Naive thymus-derived CD4-positive, alpha-beta T cell (primary cell): ENCODE measurements at regions not wholly inside any gene's neighbourhood (a gene's known extent, or its start where the extent isn't known, plus 50 kb on each side); places are given as distances from the start of the nearest gene placed in this dataset.

Source experiments
- ATAC-seq: fragments of 150-1000 bp; cut with Tn5 transposase; 2 replicates; pipeline ENCODE4 v1.10.0; 2021; ENCODE audit warnings: mild to moderate bottlenecking, moderate library complexity
- CTCF ChIA-PET: fragments of 350-600 bp; sonication (Branson Sonifier 250); formaldehyde crosslinking; loops from one replicate; lab custom pipeline; 2021; ENCODE audit warnings: antibody characterized with exemption; lab: Charles Lee
- POLR2A ChIA-PET: fragments of 350-600 bp; sonication (Branson Sonifier 250); formaldehyde crosslinking; loops from one replicate; lab custom pipeline; 2021; ENCODE audit warnings: antibody characterized with exemption, inconsistent platforms; lab: Charles Lee
- DNase-seq, 9 donors: peaks; one replicate each; pipeline versions ENCODE4 v3.0.0 to v3.0.0-alpha.2; 2020 to 2022; ENCODE audit warnings: mixed read lengths in 1 of 9
- H3K27ac ChIP-seq: one replicate; pipeline ENCODE4 v1.7.0; 2013; ENCODE audit warnings: mild to moderate bottlenecking, low read depth, low read length, moderate library complexity
- H3K27me3 ChIP-seq, 2 donors: one replicate each; pipeline ENCODE4 v1.7.0; 2013; ENCODE audit warnings: low read length in 2 of 2, mild to moderate bottlenecking in 2 of 2, moderate library complexity in 2 of 2; ENCODE audit not compliant: control insufficient read depth in 2 of 2, insufficient read depth in 2 of 2
- H3K36me3 ChIP-seq, 3 experiments: 1 replicate in 2 of 3; 2 replicates in 1 of 3; pipeline ENCODE4 v1.7.0; 2013; ENCODE audit warnings: low read length in 3 of 3, mild to moderate bottlenecking in 3 of 3, moderate library complexity in 1 of 3; ENCODE audit not compliant: insufficient read depth in 3 of 3, control insufficient read depth in 2 of 3
- H3K4me1 ChIP-seq, 2 donors: one replicate each; pipeline ENCODE4 v1.7.0; 2013; ENCODE audit warnings: low read length in 2 of 2, mild to moderate bottlenecking in 2 of 2, moderate library complexity in 1 of 2; ENCODE audit not compliant: control insufficient read depth in 2 of 2, insufficient read depth in 2 of 2
- H3K4me3 ChIP-seq: 2 replicates; pipeline ENCODE4 v1.7.0; 2013; ENCODE audit warnings: mild to moderate bottlenecking, low read length
- H3K9me3 ChIP-seq, 3 experiments: 1 replicate in 2 of 3; 2 replicates in 1 of 3; pipeline ENCODE4 v1.7.0; 2013; ENCODE audit warnings: low read length in 3 of 3; ENCODE audit not compliant: control insufficient read depth in 2 of 3
- H3K27ac Mint-ChIP-seq, 9 donors: one replicate each; pipeline ENCODE4 v1.8.0; 2020 to 2022; ENCODE audit warnings: mixed read lengths in 9 of 9, mild to moderate bottlenecking in 8 of 9, moderate library complexity in 5 of 9, inconsistent platforms in 2 of 9
- H3K27me3 Mint-ChIP-seq, 5 donors: one replicate each; pipeline ENCODE4 v1.8.0; 2021 to 2022; ENCODE audit warnings: mixed read lengths in 5 of 5, mild to moderate bottlenecking in 1 of 5
- H3K36me3 Mint-ChIP-seq, 5 donors: one replicate each; pipeline ENCODE4 v1.8.0; 2020 to 2022; ENCODE audit warnings: mixed read lengths in 5 of 5, mild to moderate bottlenecking in 3 of 5, inconsistent platforms in 1 of 5
- H3K4me1 Mint-ChIP-seq, 7 donors: one replicate each; pipeline ENCODE4 v1.8.0; 2020 to 2022; ENCODE audit warnings: mixed read lengths in 7 of 7, mild to moderate bottlenecking in 3 of 7, inconsistent platforms in 1 of 7
- H3K4me3 Mint-ChIP-seq, 10 donors: one replicate each; pipeline ENCODE4 v1.8.0; 2020 to 2022; ENCODE audit warnings: mild to moderate bottlenecking in 10 of 10, mixed read lengths in 10 of 10, moderate library complexity in 6 of 10, inconsistent platforms in 2 of 10
- H3K9me3 Mint-ChIP-seq, 11 donors: one replicate each; pipeline ENCODE4 v1.8.0; 2020 to 2022; ENCODE audit warnings: mixed read lengths in 11 of 11, mild to moderate bottlenecking in 4 of 11, inconsistent platforms in 1 of 11, moderate library complexity in 1 of 11
- intact Hi-C, 2 donors: fragments of 100-400 bp; cut with micrococcal nuclease; formaldehyde crosslinking; loops; one replicate each; pipeline ENCODE4 v1.15.1; 2023

DNA sequence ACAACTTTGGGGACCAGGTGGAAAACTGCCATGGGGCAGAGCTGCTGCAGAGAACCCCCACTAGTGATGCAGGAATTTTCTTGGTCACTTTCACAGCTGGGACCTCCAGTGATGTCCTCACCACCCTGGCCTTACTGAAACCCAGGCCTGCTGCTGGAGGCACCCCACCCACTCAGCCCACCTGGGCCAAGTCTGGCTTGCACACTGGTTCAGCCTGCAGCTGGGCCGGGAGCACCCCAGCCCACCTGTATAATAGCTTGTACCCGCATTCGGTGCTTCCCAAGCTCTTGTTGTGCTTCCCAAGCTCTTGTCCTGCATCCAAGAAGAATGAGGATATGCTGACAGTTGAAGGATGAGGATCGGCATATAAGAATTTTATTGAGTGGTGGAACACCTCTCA, 86.4 kb upstream of the ZMAT1 start:
- H3K4me1 Mint-ChIP-seq, result no peaks in the 10 kb centered on the region
- H3K27me3 Mint-ChIP-seq, result peaks cover 0 to 5% (median 0%) of the 10 kb centered on the region in 5 donors
- peaks cover 0 to 7% (median 0%) of the 10 kb centered on the region in 5 donors for H3K36me3 Mint-ChIP-seq
- H3K4me3 Mint-ChIP-seq, result no peak overlapping the region
- no peak overlapping the region for H3K27ac Mint-ChIP-seq
- CTCF ChIA-PET, result no interaction called here
- intact Hi-C loops, result no loop called here
- POLR2A ChIA-PET, result no interaction called here
- Histone ChIP-seq H3K27ac (no peak overlapping the region), H3K36me3 (no peaks in the 10 kb centered on the region), H3K4me1 (no peaks in the 10 kb centered on the region), H3K27me3 (no peaks in the 10 kb centered on the region), H3K4me3 (no peak overlapping the region), H3K9me3 (peaks cover 0 to 3% (median 0%) of the 10 kb centered on the region in 3 experiments)
- no peak for DNase-seq
- ATAC-seq, result no peak
- peaks cover 0 to 22% (median 10%) of the 10 kb centered on the region in 11 donors for H3K9me3 Mint-ChIP-seq

DNA sequence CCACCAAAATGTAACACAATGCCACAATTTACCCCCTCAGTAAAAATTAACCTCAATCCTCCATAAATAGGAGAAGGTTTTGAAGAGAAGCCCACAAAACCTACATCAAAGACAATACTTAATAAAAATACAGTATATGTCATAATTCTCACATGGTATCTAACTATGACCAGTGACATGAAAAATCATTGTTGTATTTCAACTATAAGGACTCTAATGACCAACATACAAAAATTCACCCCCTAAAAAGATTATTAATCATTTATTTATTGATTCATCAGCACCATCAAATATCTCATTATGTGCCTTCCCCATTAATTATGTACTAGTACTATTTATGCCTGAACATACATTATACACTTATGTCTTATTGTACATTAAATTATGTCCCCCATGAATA, 77.1 kb upstream of the ZMAT1 start:
- intact Hi-C loops, result no loop called here
- POLR2A ChIA-PET, result no interaction called here
- CTCF ChIA-PET, result no interaction called here
- Mint-ChIP-seq H3K27me3 (no peaks in the 10 kb centered on the region), H3K27ac (no peak overlapping the region), H3K4me1 (no peaks in the 10 kb centered on the region), H3K4me3 (no peak overlapping the region), H3K36me3 (no peaks in the 10 kb centered on the region), H3K9me3 (peaks cover 0 to 4% (median 0%) of the 10 kb centered on the region in 11 donors)
- H3K4me1 ChIP-seq, result no peaks in the 10 kb centered on the region
- H3K27ac ChIP-seq, result no peak overlapping the region
- no peaks in the 10 kb centered on the region for H3K27me3 ChIP-seq
- H3K4me3 ChIP-seq, result no peak overlapping the region
- H3K36me3 ChIP-seq, result no peaks in the 10 kb centered on the region
- ATAC-seq (no peak), DNase-seq (no peak)
- no peaks in the 10 kb centered on the region for H3K9me3 ChIP-seq

DNA sequence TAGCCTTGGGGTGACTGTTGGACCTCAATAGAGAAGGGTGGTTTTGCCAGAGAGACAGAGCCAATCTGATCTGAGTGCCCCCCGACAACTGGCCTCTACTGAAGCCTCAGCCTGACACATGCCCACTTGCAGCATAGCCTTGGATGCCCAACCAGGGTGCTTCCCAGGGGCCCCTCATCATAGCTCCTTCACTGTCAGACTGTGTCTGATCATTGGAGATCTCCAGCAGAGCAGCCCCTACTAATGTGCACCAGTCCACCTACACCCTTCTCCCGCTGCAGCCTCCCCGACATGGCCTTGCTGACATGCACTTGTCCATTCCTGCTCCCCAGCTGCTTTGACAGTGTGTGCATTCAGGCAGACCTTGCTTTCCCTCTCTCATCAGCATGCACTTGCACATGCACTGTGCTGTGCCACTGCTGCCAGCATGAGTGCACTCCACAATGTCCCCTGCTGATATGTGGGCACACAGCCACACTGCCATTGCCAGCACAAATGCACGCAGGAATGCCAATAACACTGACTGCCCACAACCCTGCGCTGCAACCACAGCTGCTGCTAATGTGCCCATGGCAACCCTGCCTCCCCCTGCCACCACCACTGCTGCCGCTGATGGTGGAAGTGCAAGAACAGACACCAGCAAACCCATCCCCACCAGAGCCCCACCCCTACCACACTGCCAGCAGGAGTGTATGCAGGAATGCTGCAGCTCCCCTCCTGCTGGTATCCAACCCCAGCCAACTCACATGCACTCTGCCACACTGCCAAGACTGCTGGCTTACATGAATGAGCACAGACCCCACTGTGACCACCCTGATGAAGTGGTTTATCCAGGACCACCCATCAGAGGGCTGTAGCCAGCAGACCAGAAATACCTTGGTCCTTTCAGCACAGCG, 68.1 kb upstream of the ZMAT1 start:
- no peaks in the 10 kb centered on the region for H3K36me3 ChIP-seq
- H3K9me3 ChIP-seq, result no peaks in the 10 kb centered on the region
- intact Hi-C loops, result no loop called here
- CTCF ChIA-PET, result no interaction called here
- H3K27ac Mint-ChIP-seq, result no peak overlapping the region
- no peak overlapping the region for H3K4me3 Mint-ChIP-seq
- peaks cover 0 to 28% (median 4%) of the 10 kb centered on the region in 11 donors for H3K9me3 Mint-ChIP-seq
- H3K4me1 Mint-ChIP-seq, result no peaks in the 10 kb centered on the region
- H3K27me3 ChIP-seq, result no peaks in the 10 kb centered on the region
- H3K4me1 ChIP-seq, result no peaks in the 10 kb centered on the region
- ATAC-seq, result no peak
- POLR2A ChIA-PET, result no interaction called here
- H3K27me3 Mint-ChIP-seq, result peaks cover 0 to 24% (median 13%) of the 10 kb centered on the region in 5 donors
- no peak for DNase-seq
- no peak overlapping the region for H3K4me3 ChIP-seq
- H3K36me3 Mint-ChIP-seq, result peaks cover 0 to 3% (median 0%) of the 10 kb centered on the region in 5 donors
- no peak overlapping the region for H3K27ac ChIP-seq

DNA sequence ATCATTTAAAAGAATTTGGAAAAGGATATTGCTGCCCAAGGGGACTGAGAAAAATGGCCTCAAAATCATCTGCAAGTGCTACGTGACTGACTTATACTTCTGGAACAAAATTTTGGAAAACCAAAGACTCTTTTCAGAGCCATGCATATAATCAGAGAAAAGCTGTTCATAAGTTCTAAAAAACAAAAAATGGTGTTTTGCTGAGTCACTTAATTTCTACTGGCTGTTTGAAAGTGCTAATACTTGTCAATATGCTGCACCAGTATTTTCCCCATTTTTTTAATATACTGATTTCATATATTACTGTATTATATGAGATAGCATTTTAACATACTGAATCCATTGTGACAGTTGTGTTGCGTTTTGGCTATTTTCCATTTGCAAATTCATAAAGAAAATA, 61.5 kb upstream of the ZMAT1 start:
- Histone ChIP-seq H3K27me3 (no peaks in the 10 kb centered on the region), H3K36me3 (no peaks in the 10 kb centered on the region), H3K4me3 (no peak overlapping the region), H3K27ac (no peak overlapping the region), H3K4me1 (no peaks in the 10 kb centered on the region), H3K9me3 (no peaks in the 10 kb centered on the region)
- H3K9me3 Mint-ChIP-seq, result peaks cover 0 to 4% (median 0%) of the 10 kb centered on the region in 11 donors
- intact Hi-C loops, result no loop called here
- H3K36me3 Mint-ChIP-seq, result no peaks in the 10 kb centered on the region
- POLR2A ChIA-PET, result no interaction called here
- no peaks in the 10 kb centered on the region for H3K4me1 Mint-ChIP-seq
- H3K27me3 Mint-ChIP-seq, result peaks cover 0 to 10% (median 0%) of the 10 kb centered on the region in 5 donors
- CTCF ChIA-PET, result no interaction called here
- H3K27ac Mint-ChIP-seq, result no peak overlapping the region
- ATAC-seq, result no peak
- no peak overlapping the region for H3K4me3 Mint-ChIP-seq
- no peak for DNase-seq

DNA sequence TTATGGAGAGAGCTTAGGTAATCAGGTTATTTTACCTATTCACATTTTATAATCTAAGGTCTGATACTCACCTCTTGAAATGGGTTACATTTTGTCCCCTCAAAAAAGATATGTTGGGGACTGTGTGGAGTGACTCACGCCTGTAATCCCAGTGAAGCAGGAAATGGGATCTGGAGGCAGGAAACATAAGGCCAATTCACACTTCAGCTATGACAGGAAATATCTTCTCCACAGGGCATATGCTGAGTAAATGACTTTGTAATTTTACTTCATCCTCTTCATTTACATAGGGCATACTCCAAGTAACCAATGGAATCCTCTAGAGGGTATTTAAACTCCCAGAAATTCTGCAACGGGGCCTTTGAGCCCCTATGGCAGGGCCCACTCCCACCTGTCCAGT, 54.8 kb upstream of the ZMAT1 start:
- Mint-ChIP-seq H3K27ac (no peak overlapping the region), H3K4me1 (no peaks in the 10 kb centered on the region), H3K4me3 (no peak overlapping the region), H3K36me3 (no peaks in the 10 kb centered on the region), H3K9me3 (no peaks in the 10 kb centered on the region), H3K27me3 (no peaks in the 10 kb centered on the region)
- H3K36me3 ChIP-seq, result no peaks in the 10 kb centered on the region
- ChIA-PET POLR2A (no interaction called here), CTCF (no interaction called here)
- H3K27ac ChIP-seq, result no peak overlapping the region
- no peak for ATAC-seq
- no peak for DNase-seq
- no peaks in the 10 kb centered on the region for H3K9me3 ChIP-seq
- H3K27me3 ChIP-seq, result no peaks in the 10 kb centered on the region
- H3K4me3 ChIP-seq, result no peak overlapping the region
- intact Hi-C loops, result no loop called here
- no peaks in the 10 kb centered on the region for H3K4me1 ChIP-seq
